ENCODE measurements at regions not wholly inside any gene's neighbourhood (a gene's known extent, or its start where the extent isn't known, plus 50 kb on each side); places are given as distances from the start of the nearest gene placed in this dataset.

- no peak for TF ChIP-seq POLR2AphosphoS2 (conservative IDR thresholded peaks at IDR 0.05; ENCODE audit: low read length)
- TF ChIP-seq, protein P1, sequence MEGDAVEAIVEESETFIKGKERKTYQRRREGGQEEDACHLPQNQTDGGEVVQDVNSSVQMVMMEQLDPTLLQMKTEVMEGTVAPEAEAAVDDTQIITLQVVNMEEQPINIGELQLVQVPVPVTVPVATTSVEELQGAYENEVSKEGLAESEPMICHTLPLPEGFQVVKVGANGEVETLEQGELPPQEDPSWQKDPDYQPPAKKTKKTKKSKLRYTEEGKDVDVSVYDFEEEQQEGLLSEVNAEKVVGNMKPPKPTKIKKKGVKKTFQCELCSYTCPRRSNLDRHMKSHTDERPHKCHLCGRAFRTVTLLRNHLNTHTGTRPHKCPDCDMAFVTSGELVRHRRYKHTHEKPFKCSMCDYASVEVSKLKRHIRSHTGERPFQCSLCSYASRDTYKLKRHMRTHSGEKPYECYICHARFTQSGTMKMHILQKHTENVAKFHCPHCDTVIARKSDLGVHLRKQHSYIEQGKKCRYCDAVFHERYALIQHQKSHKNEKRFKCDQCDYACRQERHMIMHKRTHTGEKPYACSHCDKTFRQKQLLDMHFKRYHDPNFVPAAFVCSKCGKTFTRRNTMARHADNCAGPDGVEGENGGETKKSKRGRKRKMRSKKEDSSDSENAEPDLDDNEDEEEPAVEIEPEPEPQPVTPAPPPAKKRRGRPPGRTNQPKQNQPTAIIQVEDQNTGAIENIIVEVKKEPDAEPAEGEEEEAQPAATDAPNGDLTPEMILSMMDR (IDR thresholded peaks at IDR 0.05): no peak
Observed at GRCh38 chr17:77006971-77007649, 133.7 kb upstream of the SEC14L1 start.

Measured in A549 (cell line).